ENCODE measurements at regions not wholly inside any gene's neighbourhood (a gene's known extent, or its start where the extent isn't known, plus 50 kb on each side); places are given as distances from the start of the nearest gene placed in this dataset.
A peak's percentile ranks its signal among the peaks of the same experiment; 100 is the strongest.

DNA sequence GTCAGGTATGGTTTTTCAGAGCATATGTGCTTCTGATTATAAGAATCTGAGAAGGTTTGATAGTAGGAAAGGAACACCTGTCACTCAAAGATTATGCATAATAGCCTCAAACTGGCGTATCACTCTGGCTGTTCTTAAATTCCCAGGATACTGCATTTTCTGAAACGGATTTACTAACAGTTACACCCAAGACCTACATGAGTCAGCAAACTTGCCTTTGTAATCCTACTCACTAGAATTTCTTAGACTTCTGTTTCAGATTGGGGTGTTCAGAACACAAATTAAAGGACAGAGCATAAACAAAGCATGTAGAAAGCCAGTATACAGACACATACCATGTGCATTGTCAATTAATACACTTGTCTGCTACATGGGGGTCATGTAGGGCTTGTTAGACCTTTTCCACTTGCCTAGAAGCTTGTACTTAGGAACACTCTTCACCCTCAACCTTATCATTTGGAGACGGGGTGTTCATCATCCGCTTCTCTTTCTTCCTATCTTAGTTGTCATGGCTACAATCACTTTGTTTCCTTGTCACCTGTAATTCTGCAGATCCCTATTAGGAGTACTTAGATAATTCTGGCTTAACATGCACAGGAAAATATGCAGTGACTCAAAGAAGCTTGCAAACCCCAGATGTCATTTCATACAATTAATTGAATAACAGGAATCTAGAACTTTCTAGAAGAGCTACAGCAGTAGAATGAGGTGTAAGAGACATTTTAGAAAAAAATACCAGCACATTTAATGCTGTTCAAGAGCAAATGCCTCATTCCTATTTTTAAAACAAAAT, 593.0 kb upstream of the TENM3 start:
- DNase-seq (ENCODE audit: low read depth) = no peak

DNA sequence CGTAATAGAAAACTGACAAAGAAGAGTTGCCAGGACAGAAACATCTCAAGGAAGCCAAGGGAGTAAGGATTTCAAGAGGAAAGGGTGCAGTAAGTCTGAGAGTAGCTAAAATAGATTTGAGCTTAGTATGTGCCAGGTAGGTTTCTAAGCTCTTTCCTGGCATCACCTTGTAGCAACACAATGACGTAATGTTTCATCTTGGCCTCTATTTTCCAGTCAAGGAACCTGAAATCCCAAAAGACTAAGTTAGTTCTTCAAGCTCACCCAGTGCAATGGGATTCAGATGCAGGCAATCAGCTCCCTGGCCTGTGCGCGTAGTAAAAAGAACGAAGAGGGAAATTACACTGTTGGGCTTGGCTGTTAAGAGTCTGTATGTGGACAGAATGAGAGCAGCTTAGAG, 586.5 kb upstream of the TENM3 start:
- TF ChIP-seq, protein P1, sequence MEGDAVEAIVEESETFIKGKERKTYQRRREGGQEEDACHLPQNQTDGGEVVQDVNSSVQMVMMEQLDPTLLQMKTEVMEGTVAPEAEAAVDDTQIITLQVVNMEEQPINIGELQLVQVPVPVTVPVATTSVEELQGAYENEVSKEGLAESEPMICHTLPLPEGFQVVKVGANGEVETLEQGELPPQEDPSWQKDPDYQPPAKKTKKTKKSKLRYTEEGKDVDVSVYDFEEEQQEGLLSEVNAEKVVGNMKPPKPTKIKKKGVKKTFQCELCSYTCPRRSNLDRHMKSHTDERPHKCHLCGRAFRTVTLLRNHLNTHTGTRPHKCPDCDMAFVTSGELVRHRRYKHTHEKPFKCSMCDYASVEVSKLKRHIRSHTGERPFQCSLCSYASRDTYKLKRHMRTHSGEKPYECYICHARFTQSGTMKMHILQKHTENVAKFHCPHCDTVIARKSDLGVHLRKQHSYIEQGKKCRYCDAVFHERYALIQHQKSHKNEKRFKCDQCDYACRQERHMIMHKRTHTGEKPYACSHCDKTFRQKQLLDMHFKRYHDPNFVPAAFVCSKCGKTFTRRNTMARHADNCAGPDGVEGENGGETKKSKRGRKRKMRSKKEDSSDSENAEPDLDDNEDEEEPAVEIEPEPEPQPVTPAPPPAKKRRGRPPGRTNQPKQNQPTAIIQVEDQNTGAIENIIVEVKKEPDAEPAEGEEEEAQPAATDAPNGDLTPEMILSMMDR (IDR thresholded peaks at IDR 0.05; ENCODE audit: low read length, missing control alignments) = no peak
- H3K4me3 ChIP-seq (replicated peaks; ENCODE audit: low read depth, low read length) = no peak overlapping the region
- no peak for DNase-seq (ENCODE audit: low read depth)

More for the DNA sequence above, 593.0 kb upstream of the TENM3 start:
- H3K4me3 ChIP-seq (replicated peaks; ENCODE audit: low read depth, low read length) = no peak overlapping the region
- TF ChIP-seq, protein P1 (IDR thresholded peaks at IDR 0.05; ENCODE audit: low read length, missing control alignments) = no peak

DNA sequence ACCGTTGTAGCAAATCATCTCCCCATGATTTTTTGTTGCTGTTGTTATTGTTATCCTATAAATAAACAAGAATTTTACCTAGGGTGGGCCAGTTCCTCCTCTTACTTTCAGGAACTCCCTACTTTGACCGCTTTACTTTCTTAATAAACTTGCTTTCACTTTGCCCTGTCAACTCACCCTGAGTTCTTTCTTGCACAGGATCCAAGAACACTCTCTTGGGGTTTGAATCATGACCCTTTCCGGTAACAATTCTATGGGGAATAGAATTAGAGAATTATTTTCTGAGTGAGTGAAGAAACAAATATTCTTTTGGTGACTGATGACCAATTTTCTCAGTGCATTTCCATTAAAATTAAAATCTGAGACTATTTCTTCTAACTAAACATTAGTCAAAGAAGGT, 584.0 kb upstream of the TENM3 start:
- no peak overlapping the region for H3K4me3 ChIP-seq (replicated peaks; ENCODE audit: low read depth, low read length)
- TF ChIP-seq, protein P1 (IDR thresholded peaks at IDR 0.05; ENCODE audit: low read length, missing control alignments) = no peak
- DNase-seq (ENCODE audit: low read depth) = peak; percentile 55

DNA sequence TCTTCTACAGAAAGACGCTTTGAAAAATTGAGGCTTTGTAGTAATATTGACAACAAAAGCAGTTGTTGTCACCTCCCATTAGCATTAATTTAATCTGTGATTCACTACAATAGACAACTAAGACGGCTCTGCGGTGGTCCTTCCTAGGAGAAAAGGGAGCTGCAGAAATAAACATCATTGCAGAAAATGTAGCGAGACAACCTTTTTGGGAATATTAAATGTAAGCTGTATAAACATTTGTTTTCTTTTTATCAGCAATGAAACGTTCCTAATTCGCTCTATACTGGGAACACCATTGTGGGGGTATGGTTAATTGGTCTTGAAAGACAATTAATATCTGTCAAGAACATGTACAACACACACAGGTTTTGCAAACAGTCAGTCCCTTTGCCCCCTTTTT, 583.3 kb upstream of the TENM3 start:
- DNase-seq (ENCODE audit: low read depth) = no peak

DNA sequence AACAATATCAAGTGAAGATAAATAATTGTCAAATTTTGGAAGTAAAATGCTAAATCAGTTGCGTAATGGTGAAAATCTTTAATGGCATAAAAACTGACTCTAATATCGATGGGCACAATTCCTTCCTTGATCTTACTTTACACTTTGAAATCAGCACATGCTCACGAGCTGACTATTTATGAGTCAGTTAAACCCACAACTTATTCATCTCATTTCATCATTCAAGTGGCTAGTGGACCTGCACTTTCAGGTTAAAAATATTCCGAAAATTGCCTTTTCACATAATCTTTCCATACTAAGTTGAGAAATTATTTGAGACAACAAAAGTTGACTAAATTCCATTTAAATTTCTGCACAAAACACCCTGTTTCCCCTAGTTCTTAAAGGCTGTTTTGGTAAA, 582.1 kb upstream of the TENM3 start:
- peak; percentile 57 for DNase-seq (ENCODE audit: low read depth)
- no peak overlapping the region for H3K4me3 ChIP-seq (replicated peaks; ENCODE audit: low read depth, low read length)
- TF ChIP-seq, protein P1 (IDR thresholded peaks at IDR 0.05; ENCODE audit: low read length, missing control alignments) = no peak

More for the DNA sequence above, 583.3 kb upstream of the TENM3 start:
- no peak overlapping the region for H3K4me3 ChIP-seq (replicated peaks; ENCODE audit: low read depth, low read length)
- TF ChIP-seq, protein P1 (IDR thresholded peaks at IDR 0.05; ENCODE audit: low read length, missing control alignments) = no peak

DNA sequence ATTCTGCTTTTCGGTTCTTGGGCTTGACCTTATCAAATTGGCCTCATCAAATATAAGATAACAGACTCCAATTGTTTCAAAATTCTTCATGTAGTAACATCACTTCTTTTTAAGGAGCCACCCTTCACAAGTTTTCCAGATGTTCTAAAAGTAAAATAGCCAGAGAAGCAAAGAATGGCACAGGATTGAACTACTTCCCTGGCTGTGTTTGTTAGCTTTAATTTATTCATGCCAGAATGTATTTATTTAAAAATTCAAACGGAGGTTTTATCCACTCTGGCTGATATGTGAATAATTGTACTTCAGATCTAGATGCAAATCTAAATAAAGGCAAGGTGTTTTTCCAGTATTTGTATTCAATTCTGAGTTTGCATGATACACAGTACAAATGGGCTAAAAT, 581.3 kb upstream of the TENM3 start:
- no peak overlapping the region for H3K4me3 ChIP-seq (replicated peaks; ENCODE audit: low read depth, low read length)
- no peak for DNase-seq (ENCODE audit: low read depth)
- TF ChIP-seq, protein P1 (IDR thresholded peaks at IDR 0.05; ENCODE audit: low read length, missing control alignments) = no peak

DNA sequence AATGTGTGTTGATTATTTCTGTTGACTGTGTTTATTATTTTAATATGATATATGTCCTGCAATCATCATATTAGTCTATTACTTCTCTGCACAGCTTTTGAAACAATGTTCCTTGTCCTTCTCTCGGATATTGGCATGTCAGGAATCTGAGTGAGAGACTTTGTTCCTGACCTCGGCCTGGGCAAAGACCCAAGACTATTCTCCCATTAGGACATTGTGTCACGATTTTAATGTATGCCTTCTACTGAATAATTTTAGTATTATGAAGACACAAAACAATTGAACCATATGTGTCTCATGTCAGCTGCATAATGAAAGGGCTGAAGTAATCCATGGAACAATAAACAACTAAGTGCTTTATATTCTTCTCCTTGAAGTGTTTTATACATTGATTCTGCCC, 580.8 kb upstream of the TENM3 start:
- DNase-seq (ENCODE audit: low read depth) = peak; percentile 69
- H3K4me3 ChIP-seq (replicated peaks; ENCODE audit: low read depth, low read length) = no peak overlapping the region
- TF ChIP-seq, protein P1 (IDR thresholded peaks at IDR 0.05; ENCODE audit: low read length, missing control alignments) = no peak
